Tibial nerve (tissue), 4 donors: ENCODE measurements at regions not wholly inside any gene's neighbourhood (a gene's known extent, or its start where the extent isn't known, plus 50 kb on each side); places are given as distances from the start of the nearest gene placed in this dataset.

Experiments used
- CTCF ChIP-seq, 5 experiments: fragments of 200-600 bp in 3 of 5; fragments of 450-650 bp in 2 of 5; sonication (generic) in 3 of 5; IDR thresholded peaks; one replicate each; pipeline ENCODE4 v1.5.1; 2016 to 2019; ENCODE audit warnings: antibody characterized with exemption in 5 of 5, mild to moderate bottlenecking in 3 of 5, moderate library complexity in 2 of 5
- EP300 ChIP-seq, 2 donors: sonication (generic); formaldehyde crosslinking; IDR thresholded peaks; one replicate each; pipeline ENCODE4 v1.6.1; 2017; ENCODE audit warnings: antibody characterized with exemption in 2 of 2, mild to moderate bottlenecking in 1 of 2
- POLR2A ChIP-seq, 2 donors: fragments of 450-650 bp; IDR thresholded peaks; one replicate each; pipeline ENCODE4 v1.6.1; 2017; ENCODE audit warnings: antibody characterized with exemption in 2 of 2, mild to moderate bottlenecking in 2 of 2, moderate library complexity in 2 of 2

GRCh38 chr1:244230470-244230869, 179.4 kb downstream of the ZBTB18 start:
- TF ChIP-seq CTCF (IDR thresholded peaks at IDR 0.05) (no peak), POLR2A (IDR thresholded peaks at IDR 0.05) (no peak), EP300 (IDR thresholded peaks at IDR 0.05) (no peak)
